OCI-LY7 (cell line): ENCODE measurements at regions not wholly inside any gene's neighbourhood (a gene's known extent, or its start where the extent isn't known, plus 50 kb on each side); places are given as distances from the start of the nearest gene placed in this dataset.

Source experiments
- BruUV-seq: library from RNA; stranded (reverse); fragments of 400-500 nt; replicated peaks from 2 replicates; lab custom pipeline; 2021; lab: Mats Ljungman, UMichigan
- CTCF ChIA-PET: fragments of 300-600 bp; sonication (Branson Sonifier 250); formaldehyde crosslinking; loops from one replicate; lab custom pipeline; 2022; ENCODE audit warnings: antibody characterized with exemption; ENCODE audit not compliant: unreplicated experiment; lab: Charles Lee
- POLR2A ChIA-PET: fragments of 300-600 bp; sonication (Branson Sonifier 250); formaldehyde crosslinking; loops from one replicate; lab custom pipeline; 2022; ENCODE audit warnings: antibody characterized with exemption; lab: Charles Lee
- DNase-seq: peaks from one replicate; pipeline ENCODE4 v3.0.0-alpha.2; 2015; ENCODE audit warnings: low spot score
- H2AFZ ChIP-seq: fragments of 200-600 bp; sonication (generic), shearing (Covaris generic); 2 replicates; pipeline ENCODE4 v1.6.1; 2014; ENCODE audit warnings: mild to moderate bottlenecking, antibody characterized with exemption, low read length, moderate library complexity
- H3K27ac ChIP-seq: fragments of 200-600 bp; sonication (generic); 2 replicates; pipeline ENCODE4 v1.5.1; 2014; ENCODE audit warnings: mixed run types, low read depth, mild to moderate bottlenecking, moderate library complexity, low read length, inconsistent platforms; ENCODE audit not compliant: poor library complexity, severe bottlenecking
- H3K36me3 ChIP-seq: fragments of 200-600 bp; sonication (generic); 2 replicates; pipeline ENCODE4 v1.6.1; 2014; ENCODE audit warnings: mild to moderate bottlenecking, antibody characterized with exemption, low read length, moderate library complexity, mixed read lengths; ENCODE audit not compliant: insufficient read depth
- H3K4me1 ChIP-seq: fragments of 200-600 bp; sonication (generic); 2 replicates; pipeline ENCODE4 v1.5.1; 2014; ENCODE audit warnings: mild to moderate bottlenecking, low read length; ENCODE audit not compliant: insufficient read depth, poor library complexity, severe bottlenecking
- H3K4me2 ChIP-seq: fragments of 200-600 bp; sonication (generic); 2 replicates; pipeline ENCODE4 v1.6.1; 2014; ENCODE audit warnings: mild to moderate bottlenecking, low read length
- H3K4me3 ChIP-seq: fragments of 200-600 bp; sonication (generic); 2 replicates; pipeline ENCODE4 v1.5.1; 2014; ENCODE audit warnings: mild to moderate bottlenecking, low read depth, low read length; ENCODE audit not compliant: poor library complexity, severe bottlenecking
- H3K79me2 ChIP-seq: fragments of 200-600 bp; sonication (generic); 2 replicates; pipeline ENCODE4 v1.6.1; 2016; ENCODE audit warnings: low read depth, mild to moderate bottlenecking, low read length, moderate library complexity, mixed read lengths; ENCODE audit not compliant: insufficient read depth
- H3K9me2 ChIP-seq: fragments of 200-600 bp; sonication (generic); 2 replicates; pipeline ENCODE4 v1.6.1; 2016; ENCODE audit warnings: mild to moderate bottlenecking, low read length, mixed read lengths; ENCODE audit not compliant: insufficient read depth
- H3K9me3 ChIP-seq: fragments of 200-600 bp; sonication (generic); 2 replicates; pipeline ENCODE4 v1.6.1; 2014; ENCODE audit warnings: mild to moderate bottlenecking, mixed run types, low read length, mixed read lengths
- H4K20me1 ChIP-seq: fragments of 200-600 bp; sonication (generic); 2 replicates; pipeline ENCODE4 v1.6.1; 2014; ENCODE audit warnings: mild to moderate bottlenecking, antibody characterized with exemption, low read length, moderate library complexity, mixed read lengths; ENCODE audit not compliant: insufficient read depth
- EZH2phosphoT487 ChIP-seq: fragments of 200-600 bp; sonication (generic); IDR thresholded peaks from 2 replicates; pipeline ENCODE4 v1.6.1; 2018; ENCODE audit warnings: low read depth, borderline replicate concordance, mild to moderate bottlenecking, mixed run types, antibody characterized with exemption, low read length, moderate library complexity, mixed read lengths
- intact Hi-C: fragments of 100-400 bp; cut with micrococcal nuclease; formaldehyde crosslinking; loops from one replicate; pipeline ENCODE4 v1.10.0; 2022; ENCODE audit not compliant: unreplicated experiment
- TF ChIP-seq, protein P1 (sequence below): fragments of 200-600 bp; sonication (generic); conservative IDR thresholded peaks from 2 replicates; pipeline ENCODE4 v1.5.1; 2014; ENCODE audit warnings: mild to moderate bottlenecking, antibody characterized with exemption, low read length, moderate library complexity, mixed read lengths

- ChIA-PET POLR2A (no interaction called here), CTCF (no interaction called here)
- H3K9me3 ChIP-seq, result no peaks in the 10 kb centered on the region
- no peak for TF ChIP-seq EZH2phosphoT487
- no peaks in the 10 kb centered on the region for H3K4me1 ChIP-seq
- no peaks in the 10 kb centered on the region for H4K20me1 ChIP-seq
- no peaks in the 10 kb centered on the region for H3K9me2 ChIP-seq
- H2AFZ ChIP-seq, result no peak overlapping the region
- intact Hi-C loops, result no loop called here
- DNase-seq, result no peak
- no peaks in the 10 kb centered on the region for H3K36me3 ChIP-seq
- H3K27ac ChIP-seq, result no peak overlapping the region
- no peak overlapping the region for H3K4me3 ChIP-seq
- H3K4me2 ChIP-seq, result no peak overlapping the region
- no peaks in the 10 kb centered on the region for H3K79me2 ChIP-seq
- no TSS peak for BruUV-seq
These were observed 61.6 kb upstream of the KTN1 start for GRCh38 chr14:55518391-55518790.

GRCh38 chr14:55519473-55520080 lies 60.4 kb upstream of the KTN1 start:
- intact Hi-C loops, result no loop called here
- Histone ChIP-seq H4K20me1 (no peaks in the 10 kb centered on the region), H3K9me2 (no peaks in the 10 kb centered on the region), H3K4me3 (no peak overlapping the region), H3K36me3 (no peaks in the 10 kb centered on the region), H3K27ac (no peak overlapping the region), H3K79me2 (no peaks in the 10 kb centered on the region), H2AFZ (no peak overlapping the region), H3K4me1 (no peaks in the 10 kb centered on the region), H3K9me3 (no peaks in the 10 kb centered on the region), H3K4me2 (no peak overlapping the region)
- POLR2A ChIA-PET, result interaction anchor here (0.6 kb wide), 1 partner anchor 117 kb away, joined by 4 read pairs; no protein-coding TSS in a partner anchor
- TF ChIP-seq, protein P1, sequence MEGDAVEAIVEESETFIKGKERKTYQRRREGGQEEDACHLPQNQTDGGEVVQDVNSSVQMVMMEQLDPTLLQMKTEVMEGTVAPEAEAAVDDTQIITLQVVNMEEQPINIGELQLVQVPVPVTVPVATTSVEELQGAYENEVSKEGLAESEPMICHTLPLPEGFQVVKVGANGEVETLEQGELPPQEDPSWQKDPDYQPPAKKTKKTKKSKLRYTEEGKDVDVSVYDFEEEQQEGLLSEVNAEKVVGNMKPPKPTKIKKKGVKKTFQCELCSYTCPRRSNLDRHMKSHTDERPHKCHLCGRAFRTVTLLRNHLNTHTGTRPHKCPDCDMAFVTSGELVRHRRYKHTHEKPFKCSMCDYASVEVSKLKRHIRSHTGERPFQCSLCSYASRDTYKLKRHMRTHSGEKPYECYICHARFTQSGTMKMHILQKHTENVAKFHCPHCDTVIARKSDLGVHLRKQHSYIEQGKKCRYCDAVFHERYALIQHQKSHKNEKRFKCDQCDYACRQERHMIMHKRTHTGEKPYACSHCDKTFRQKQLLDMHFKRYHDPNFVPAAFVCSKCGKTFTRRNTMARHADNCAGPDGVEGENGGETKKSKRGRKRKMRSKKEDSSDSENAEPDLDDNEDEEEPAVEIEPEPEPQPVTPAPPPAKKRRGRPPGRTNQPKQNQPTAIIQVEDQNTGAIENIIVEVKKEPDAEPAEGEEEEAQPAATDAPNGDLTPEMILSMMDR, result no peak
- no peak for TF ChIP-seq EZH2phosphoT487
- CTCF ChIA-PET, result no interaction called here
- no TSS peak for BruUV-seq
- no peak for DNase-seq

DNA sequence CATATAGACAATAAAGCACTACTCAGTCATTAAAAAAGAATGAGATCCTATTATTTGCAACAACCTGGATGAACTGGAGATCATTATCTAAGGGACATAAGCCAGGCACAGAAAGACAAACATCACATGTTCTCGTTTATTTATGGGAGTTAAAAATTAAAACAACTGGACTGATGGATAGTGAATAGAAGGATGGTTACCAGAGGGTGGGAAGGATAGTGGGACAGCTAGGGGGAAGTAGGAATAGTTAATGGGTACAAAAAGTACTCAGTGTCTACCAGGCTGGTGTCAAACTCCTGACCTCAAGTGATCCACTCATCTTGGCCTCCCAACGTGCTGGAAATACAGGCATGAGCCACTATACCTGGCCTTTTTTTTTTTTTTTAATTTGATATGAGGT lies 56.7 kb upstream of the KTN1 start:
- CTCF ChIA-PET, result no interaction called here
- Histone ChIP-seq H3K79me2 (no peaks in the 10 kb centered on the region), H3K9me3 (no peaks in the 10 kb centered on the region), H3K4me3 (no peak overlapping the region), H3K36me3 (no peaks in the 10 kb centered on the region), H3K27ac (no peak overlapping the region), H4K20me1 (no peaks in the 10 kb centered on the region), H3K4me1 (no peaks in the 10 kb centered on the region), H3K4me2 (no peak overlapping the region), H2AFZ (no peak overlapping the region), H3K9me2 (no peaks in the 10 kb centered on the region)
- BruUV-seq, result no TSS peak
- POLR2A ChIA-PET, result no interaction called here
- intact Hi-C loops, result no loop called here
- no peak for DNase-seq
- no peak for TF ChIP-seq EZH2phosphoT487
- TF ChIP-seq, protein P1, result no peak
